C4-2B (cell line): ENCODE measurements at regions not wholly inside any gene's neighbourhood (a gene's known extent, or its start where the extent isn't known, plus 50 kb on each side); places are given as distances from the start of the nearest gene placed in this dataset.

Experiments used
- CTCF ChIP-seq: fragments of 450-650 bp; conservative IDR thresholded peaks from 2 replicates; pipeline ENCODE4 v1.5.1; 2017; ENCODE audit warnings: mild to moderate bottlenecking
- ZFX ChIP-seq: fragments of 450-650 bp; IDR thresholded peaks from 2 replicates; pipeline ENCODE4 v1.6.1; 2017

GRCh38 chr5:3217114-3217513 is 378.5 kb upstream of the IRX1 start:
- TF ChIP-seq CTCF (no peak), ZFX (no peak)
